PC-9 (cell line): ENCODE measurements at regions not wholly inside any gene's neighbourhood (a gene's known extent, or its start where the extent isn't known, plus 50 kb on each side); places are given as distances from the start of the nearest gene placed in this dataset.

Experiments
- BruUV-seq: library from RNA; stranded (reverse); fragments of 400-500 nt; replicated peaks from 2 replicates; lab custom pipeline; 2021; lab: Mats Ljungman, UMichigan
- CTCF ChIA-PET: fragments of 300-600 bp; sonication (Branson Sonifier 250); formaldehyde crosslinking; loops from one replicate; lab custom pipeline; 2022; ENCODE audit warnings: antibody characterized with exemption; lab: Charles Lee
- POLR2A ChIA-PET: fragments of 300-600 bp; sonication (Branson Sonifier 250); formaldehyde crosslinking; loops from one replicate; lab custom pipeline; 2022; ENCODE audit warnings: antibody characterized with exemption; ENCODE audit not compliant: unreplicated experiment; lab: Charles Lee
- DNase-seq, 2 experiments: peaks; one replicate each; pipeline versions ENCODE4 v3.0.0 to v3.0.0-alpha.2; 2015 to 2022; ENCODE audit warnings: mixed read lengths in 1 of 2
- H2AFZ ChIP-seq: fragments of 200-600 bp; sonication (generic); 2 replicates; pipeline ENCODE4 v1.8.1; 2017; ENCODE audit warnings: antibody characterized with exemption
- H3F3A ChIP-seq: fragments of 200-600 bp; sonication (generic); 2 replicates; pipeline ENCODE4 v1.8.1; 2017; ENCODE audit warnings: antibody characterized with exemption, mild to moderate bottlenecking, low read depth; ENCODE audit not compliant: insufficient read depth
- H3K27ac ChIP-seq: fragments of 200-600 bp; sonication (generic); 2 replicates; pipeline ENCODE4 v1.6.1; 2016; ENCODE audit warnings: mixed run types
- H3K27me3 ChIP-seq: fragments of 200-600 bp; sonication (generic); 2 replicates; pipeline ENCODE4 v1.6.1; 2016; ENCODE audit warnings: low read depth, mixed run types; ENCODE audit not compliant: insufficient read depth
- H3K36me3 ChIP-seq: fragments of 200-600 bp; sonication (generic); 2 replicates; pipeline ENCODE4 v1.6.1; 2016; ENCODE audit warnings: low read depth, mixed run types
- H3K4me1 ChIP-seq: fragments of 200-600 bp; sonication (generic); replicated peaks from 2 replicates; pipeline ENCODE4 v1.6.1; 2016; ENCODE audit warnings: mixed run types; ENCODE audit not compliant: insufficient read depth
- H3K4me2 ChIP-seq: fragments of 200-600 bp; sonication (generic); 2 replicates; pipeline ENCODE4 v1.6.1; 2017; ENCODE audit warnings: mixed run types
- H3K4me3 ChIP-seq: fragments of 200-600 bp; sonication (generic); 2 replicates; pipeline ENCODE4 v1.6.1; 2016; ENCODE audit warnings: mixed run types
- H3K79me2 ChIP-seq: fragments of 200-600 bp; sonication (generic); 2 replicates; pipeline ENCODE4 v1.6.1; 2017; ENCODE audit warnings: low read depth, mixed run types
- H3K9me2 ChIP-seq: fragments of 200-600 bp; sonication (generic); 2 replicates; pipeline ENCODE4 v1.8.1; 2017; ENCODE audit warnings: mild to moderate bottlenecking; ENCODE audit not compliant: insufficient read depth
- H3K9me3 ChIP-seq: fragments of 200-600 bp; sonication (generic); 2 replicates; pipeline ENCODE4 v1.8.1; 2016; ENCODE audit warnings: low read depth; ENCODE audit not compliant: insufficient read depth
- H4K20me1 ChIP-seq: fragments of 200-600 bp; sonication (generic); 2 replicates; pipeline ENCODE4 v1.8.1; 2017; ENCODE audit not compliant: insufficient read depth
- CTCF ChIP-seq: fragments of 200-600 bp; sonication (generic); conservative IDR thresholded peaks from 2 replicates; pipeline ENCODE4 v1.6.1; 2017; ENCODE audit warnings: mixed run types, antibody characterized with exemption, mild to moderate bottlenecking, moderate library complexity
- EZH2 ChIP-seq: fragments of 200-600 bp; sonication (generic); IDR thresholded peaks from 2 replicates; pipeline ENCODE4 v1.8.0; 2017; ENCODE audit warnings: antibody characterized with exemption, low read depth
- intact Hi-C: fragments of 100-400 bp; cut with micrococcal nuclease; formaldehyde crosslinking; loops from one replicate; pipeline ENCODE4 v1.10.0; 2022; ENCODE audit not compliant: unreplicated experiment

- ChIA-PET CTCF (no interaction called here), POLR2A (no interaction called here)
- H3K9me2 ChIP-seq, result no peaks in the 10 kb centered on the region
- H3F3A ChIP-seq, result no peaks in the 10 kb centered on the region
- H3K36me3 ChIP-seq, result no peaks in the 10 kb centered on the region
- TF ChIP-seq EZH2 (no peak), CTCF (no peak)
- no peak overlapping the region for H3K27ac ChIP-seq
- no peaks in the 10 kb centered on the region for H4K20me1 ChIP-seq
- H2AFZ ChIP-seq, result no peak overlapping the region
- no peak overlapping the region for H3K4me2 ChIP-seq
- peaks cover 10% of the 10 kb centered on the region for H3K27me3 ChIP-seq
- H3K9me3 ChIP-seq, result no peaks in the 10 kb centered on the region
- no peak for DNase-seq
- H3K79me2 ChIP-seq, result no peaks in the 10 kb centered on the region
- intact Hi-C loops, result no loop called here
- no peaks in the 10 kb centered on the region for H3K4me1 ChIP-seq
- BruUV-seq, result no TSS peak
- no peak overlapping the region for H3K4me3 ChIP-seq
Observed at GRCh38 chr9:119697996-119698395, 328.8 kb upstream of the BRINP1 start.

GRCh38 chr9:119689879-119690278 lies 320.6 kb upstream of the BRINP1 start:
- Histone ChIP-seq H4K20me1 (no peaks in the 10 kb centered on the region), H3K4me3 (no peak overlapping the region), H3K4me2 (no peak overlapping the region), H3F3A (no peaks in the 10 kb centered on the region), H3K4me1 (no peaks in the 10 kb centered on the region), H2AFZ (no peak overlapping the region), H3K9me2 (no peaks in the 10 kb centered on the region), H3K9me3 (no peaks in the 10 kb centered on the region), H3K27ac (no peak overlapping the region), H3K27me3 (peaks cover 8% of the 10 kb centered on the region), H3K79me2 (no peaks in the 10 kb centered on the region), H3K36me3 (no peaks in the 10 kb centered on the region)
- TF ChIP-seq CTCF (no peak), EZH2 (no peak)
- BruUV-seq, result no TSS peak
- intact Hi-C loops, result no loop called here
- DNase-seq, result no peak
- POLR2A ChIA-PET, result no interaction called here
- CTCF ChIA-PET, result no interaction called here

GRCh38 chr9:119688547-119688946 lies 319.3 kb upstream of the BRINP1 start:
- no peaks in the 10 kb centered on the region for H3F3A ChIP-seq
- CTCF ChIA-PET, result no interaction called here
- no peaks in the 10 kb centered on the region for H3K36me3 ChIP-seq
- no peak overlapping the region for H2AFZ ChIP-seq
- no peaks in the 10 kb centered on the region for H3K79me2 ChIP-seq
- H3K4me3 ChIP-seq, result no peak overlapping the region
- no peaks in the 10 kb centered on the region for H4K20me1 ChIP-seq
- no peaks in the 10 kb centered on the region for H3K4me1 ChIP-seq
- POLR2A ChIA-PET, result no interaction called here
- no peaks in the 10 kb centered on the region for H3K27me3 ChIP-seq
- intact Hi-C loops, result no loop called here
- no TSS peak for BruUV-seq
- no peak overlapping the region for H3K4me2 ChIP-seq
- no peak for DNase-seq
- TF ChIP-seq CTCF (no peak), EZH2 (no peak)
- H3K9me3 ChIP-seq, result no peaks in the 10 kb centered on the region
- H3K27ac ChIP-seq, result no peak overlapping the region
- no peaks in the 10 kb centered on the region for H3K9me2 ChIP-seq
